ENCODE measurements at regions not wholly inside any gene's neighbourhood (a gene's known extent, or its start where the extent isn't known, plus 50 kb on each side); places are given as distances from the start of the nearest gene placed in this dataset.

DNA sequence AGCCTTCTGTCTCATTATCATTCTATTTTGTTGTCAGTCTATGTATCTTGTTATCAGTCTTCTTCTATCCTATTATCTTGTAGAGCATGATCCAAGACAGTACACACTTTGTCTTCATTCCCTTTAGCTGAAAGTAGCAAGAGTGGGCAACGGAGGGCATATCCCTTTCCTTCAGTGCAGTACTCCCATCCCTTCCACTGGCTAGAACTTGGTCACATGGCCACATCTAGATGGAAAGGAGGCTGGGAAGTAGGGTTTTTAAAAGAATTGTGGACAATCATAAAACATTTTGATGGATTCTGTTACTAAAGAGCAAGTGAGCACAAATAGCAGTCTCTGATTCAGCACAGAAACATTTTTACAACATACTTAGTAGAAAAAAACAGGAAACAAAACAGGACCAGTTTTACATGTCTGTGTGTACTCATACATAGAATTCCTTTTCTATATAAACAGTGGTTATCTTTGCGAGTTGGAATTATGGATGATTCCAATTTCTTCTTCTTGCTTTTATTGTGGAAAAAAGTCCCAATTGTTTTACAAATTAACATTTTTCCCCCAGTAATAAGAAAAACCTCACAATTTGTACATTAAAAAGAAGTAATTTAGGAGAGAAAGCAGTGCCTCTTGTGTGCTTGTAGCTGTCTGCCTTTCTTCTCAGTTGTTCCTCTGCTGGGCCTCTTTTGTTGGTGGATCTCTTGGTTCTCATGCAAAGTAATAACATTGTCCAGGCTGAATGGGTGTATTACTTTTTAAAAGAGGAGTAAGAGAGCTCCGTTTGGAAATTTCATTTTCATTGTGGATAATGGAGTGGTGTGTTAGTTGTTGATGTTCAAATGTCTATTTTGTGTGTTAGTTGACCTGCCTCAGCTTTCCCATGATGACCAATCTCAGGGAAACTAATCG lies 410.9 kb upstream of the TRPC7 start:
- no peak for TF ChIP-seq POLR2A (IDR thresholded peaks at IDR 0.05)
- TF ChIP-seq, protein P1, sequence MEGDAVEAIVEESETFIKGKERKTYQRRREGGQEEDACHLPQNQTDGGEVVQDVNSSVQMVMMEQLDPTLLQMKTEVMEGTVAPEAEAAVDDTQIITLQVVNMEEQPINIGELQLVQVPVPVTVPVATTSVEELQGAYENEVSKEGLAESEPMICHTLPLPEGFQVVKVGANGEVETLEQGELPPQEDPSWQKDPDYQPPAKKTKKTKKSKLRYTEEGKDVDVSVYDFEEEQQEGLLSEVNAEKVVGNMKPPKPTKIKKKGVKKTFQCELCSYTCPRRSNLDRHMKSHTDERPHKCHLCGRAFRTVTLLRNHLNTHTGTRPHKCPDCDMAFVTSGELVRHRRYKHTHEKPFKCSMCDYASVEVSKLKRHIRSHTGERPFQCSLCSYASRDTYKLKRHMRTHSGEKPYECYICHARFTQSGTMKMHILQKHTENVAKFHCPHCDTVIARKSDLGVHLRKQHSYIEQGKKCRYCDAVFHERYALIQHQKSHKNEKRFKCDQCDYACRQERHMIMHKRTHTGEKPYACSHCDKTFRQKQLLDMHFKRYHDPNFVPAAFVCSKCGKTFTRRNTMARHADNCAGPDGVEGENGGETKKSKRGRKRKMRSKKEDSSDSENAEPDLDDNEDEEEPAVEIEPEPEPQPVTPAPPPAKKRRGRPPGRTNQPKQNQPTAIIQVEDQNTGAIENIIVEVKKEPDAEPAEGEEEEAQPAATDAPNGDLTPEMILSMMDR (IDR thresholded peaks at IDR 0.05): no peak
